Fibroblast of skin of left quadriceps (primary cell): ENCODE measurements at regions not wholly inside any gene's neighbourhood (a gene's known extent, or its start where the extent isn't known, plus 50 kb on each side); places are given as distances from the start of the nearest gene placed in this dataset.
"Not testable (repeated sequence)": the region's sequence is repeated elsewhere in the genome, so short reads cannot be mapped to it uniquely, and the experiment has no call there.

ENCODE experiments used
- DNase-seq, 2 experiments: peaks; one replicate each; pipeline ENCODE4 v3.0.0-alpha.2; 2013; ENCODE audit warnings: low read depth in 2 of 2

GRCh38 chr13:46498650-46499049 lies 54.3 kb upstream of the LRCH1 start:
- DNase-seq: no peak

DNA sequence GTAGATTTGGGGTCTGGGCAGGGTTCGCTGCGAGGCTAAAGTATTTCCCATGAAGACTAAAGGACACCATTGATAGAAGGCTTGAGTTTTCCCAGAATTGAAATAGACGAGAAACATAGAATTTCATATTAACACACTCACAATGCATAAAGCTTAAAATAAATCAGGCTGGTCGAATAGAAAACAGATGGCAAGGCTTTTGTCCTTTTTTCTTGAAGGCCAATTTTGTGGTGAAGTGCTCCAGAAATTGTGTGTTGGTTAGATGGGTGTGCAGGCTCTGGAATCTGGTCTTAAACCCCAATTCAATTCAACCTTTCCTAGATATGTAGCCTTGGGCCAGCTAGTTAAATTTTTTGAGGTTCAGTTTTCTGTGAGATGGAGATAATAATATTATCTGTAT lies 56.9 kb upstream of the LRCH1 start:
- DNase-seq: no peak

DNA sequence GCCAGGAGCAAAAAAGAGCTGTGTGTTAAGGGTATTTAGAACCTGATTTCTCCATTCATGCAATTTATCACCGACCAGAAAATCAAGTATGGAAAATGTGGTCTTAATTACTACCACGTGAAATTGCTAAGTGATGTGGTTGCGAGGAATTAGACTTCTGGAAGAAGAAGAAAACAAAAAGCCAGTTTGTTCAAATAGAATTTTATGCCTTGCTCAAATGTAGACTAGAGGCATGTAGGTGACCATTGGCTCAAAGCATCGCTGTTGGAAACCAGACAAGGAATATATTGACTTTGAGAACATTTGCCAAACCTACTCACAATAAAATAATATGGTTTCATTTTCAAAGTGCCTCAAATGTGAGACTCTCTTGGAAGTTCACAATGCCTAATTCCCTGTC lies 57.3 kb upstream of the LRCH1 start:
- peak; percentile 57 to 58 for DNase-seq

DNA sequence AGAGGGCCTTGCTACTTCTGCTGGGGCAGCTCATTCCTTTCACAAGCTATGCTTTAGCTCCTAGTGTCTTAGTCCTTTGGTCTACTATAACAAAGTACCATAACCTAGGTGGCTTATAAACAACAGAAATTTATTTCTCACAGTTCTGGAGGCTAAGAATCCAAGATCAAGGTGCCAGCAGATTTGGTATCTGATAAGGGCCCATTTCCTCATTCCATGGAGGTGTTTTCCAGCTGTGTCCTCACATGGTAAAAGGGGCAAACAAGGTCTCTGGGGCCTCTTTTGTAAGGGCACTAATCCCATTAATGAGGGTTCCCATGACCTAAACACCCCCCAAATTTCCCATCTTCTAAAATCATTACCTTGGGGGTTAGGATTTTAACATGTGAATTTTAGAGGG lies 57.9 kb upstream of the LRCH1 start:
- DNase-seq: no peak

DNA sequence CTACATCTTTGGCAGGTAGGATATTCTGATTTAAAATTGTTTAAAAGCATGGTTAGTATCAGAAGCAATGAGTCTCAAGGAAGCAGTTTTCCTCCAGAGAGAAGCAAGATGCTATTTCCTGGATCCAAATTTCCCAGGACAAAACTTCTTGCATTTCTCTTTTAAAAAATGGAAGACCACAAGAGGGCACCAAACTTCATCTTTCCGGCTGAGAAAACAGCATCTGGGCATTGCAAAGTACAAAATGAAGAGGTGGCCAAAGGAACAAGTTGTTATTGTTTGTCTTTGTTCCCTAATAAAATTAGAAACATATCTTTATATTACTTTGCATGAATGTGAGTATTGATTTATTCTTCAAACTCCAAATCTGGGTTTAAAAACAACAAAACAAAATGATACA lies 60.0 kb upstream of the LRCH1 start:
- peak in 1 of 2 experiments; percentile 29 for DNase-seq

- no peak for DNase-seq
Observed at GRCh38 chr13:46491641-46492040, 61.3 kb upstream of the LRCH1 start.

GRCh38 chr13:46490713-46491112 lies 62.3 kb upstream of the LRCH1 start:
- not testable (repeated sequence) for DNase-seq

DNA sequence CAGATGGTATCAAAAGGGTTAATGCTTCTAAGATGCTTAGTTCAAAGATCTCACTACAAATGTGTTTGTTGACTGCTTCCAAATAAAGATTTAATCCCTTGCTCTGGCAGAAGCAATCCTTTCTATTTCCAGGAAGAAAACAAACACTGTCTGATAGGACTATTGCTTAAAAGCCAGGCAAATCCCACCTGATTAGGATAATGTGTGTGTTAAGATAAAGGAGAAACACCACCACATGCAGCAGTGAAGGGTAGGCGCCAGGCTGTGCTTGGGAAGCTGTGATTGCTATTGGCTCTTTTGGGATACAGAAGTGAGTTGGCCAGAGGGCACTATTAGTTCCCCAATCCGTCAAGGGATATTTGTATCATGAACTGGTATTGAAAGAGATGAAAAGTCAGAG lies 62.8 kb upstream of the LRCH1 start:
- no peak for DNase-seq

DNA sequence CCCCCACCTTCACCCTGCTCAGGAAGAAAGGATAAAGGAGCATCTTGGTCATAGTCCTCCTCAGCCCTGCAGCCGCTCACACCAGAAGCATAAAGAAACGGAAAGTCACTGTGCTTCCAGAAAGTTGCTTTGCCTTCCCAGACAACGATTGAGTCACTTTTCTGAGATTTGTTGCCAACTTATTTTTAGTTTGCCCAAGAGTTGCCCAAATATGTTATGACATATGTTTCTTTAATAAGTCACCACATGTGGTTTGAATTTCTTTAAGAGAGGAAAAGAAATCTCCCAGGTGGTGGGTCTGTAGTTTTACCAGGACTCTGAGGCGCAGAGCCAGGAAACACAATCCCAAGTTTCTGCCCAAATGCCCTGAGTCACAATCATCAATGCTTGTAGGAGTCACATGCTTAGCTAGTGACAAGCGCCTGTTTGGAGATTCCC lies 63.4 kb upstream of the LRCH1 start:
- DNase-seq: peak; percentile 71 to 75

DNA sequence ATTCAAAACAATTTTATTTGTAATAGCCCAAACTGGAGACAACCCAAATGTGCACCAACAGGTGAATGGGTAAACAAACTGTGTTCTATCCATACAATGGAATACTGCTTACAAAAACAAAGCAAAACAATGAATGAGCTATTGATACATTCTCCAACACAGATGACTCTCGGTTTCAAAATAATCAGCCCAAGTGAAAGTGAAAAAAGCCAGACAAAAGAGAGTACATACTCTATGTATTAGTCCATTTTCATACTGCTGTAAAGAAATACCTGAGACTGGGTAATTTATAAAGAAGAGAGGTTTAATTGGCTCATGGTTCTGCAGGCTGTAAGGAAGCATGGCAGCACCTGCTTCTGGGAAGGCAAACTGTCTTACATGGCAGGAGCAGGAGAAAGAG lies 65.2 kb upstream of the LRCH1 start:
- no peak for DNase-seq

DNA sequence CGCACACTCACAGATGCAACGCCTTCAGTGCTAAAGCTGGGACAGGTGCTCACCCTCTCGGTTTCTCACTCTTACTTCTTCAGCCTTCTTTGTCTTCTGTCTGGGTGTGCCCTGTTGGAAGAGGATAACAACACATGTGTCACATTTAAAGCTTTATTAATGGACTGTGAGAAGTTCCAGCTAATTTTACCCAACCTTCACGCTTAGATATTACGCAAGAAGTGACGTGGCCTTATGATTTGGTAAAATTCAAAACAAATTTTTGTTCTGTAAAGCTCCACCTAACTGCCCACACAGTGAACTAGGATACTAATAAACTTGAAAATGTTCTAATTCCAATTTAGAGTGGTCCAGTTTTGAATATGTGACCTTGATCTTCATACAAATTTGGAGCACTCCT lies 66.7 kb upstream of the LRCH1 start:
- DNase-seq: no peak

DNA sequence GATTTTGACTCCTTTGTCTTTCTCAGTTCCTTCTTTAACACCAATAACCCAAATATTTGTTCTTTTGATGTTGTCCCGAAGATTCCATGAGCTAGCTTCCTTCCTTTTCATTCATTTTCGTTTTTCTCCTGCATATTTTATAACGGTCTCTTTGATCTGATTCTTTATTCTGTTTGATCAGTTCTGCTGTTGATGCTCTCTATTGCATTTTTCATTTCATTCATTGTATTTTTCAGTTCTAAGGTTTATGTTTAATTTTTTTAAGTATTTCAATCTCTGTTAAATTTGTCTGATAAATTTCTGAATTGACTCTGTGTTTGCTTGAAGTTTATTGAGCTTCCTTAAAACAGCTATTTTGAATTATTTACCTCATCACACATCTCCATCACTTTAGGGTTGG lies 68.4 kb upstream of the LRCH1 start:
- DNase-seq: no peak

GRCh38 chr13:46481166-46481565 lies 71.8 kb upstream of the LRCH1 start:
- no peak for DNase-seq

DNA sequence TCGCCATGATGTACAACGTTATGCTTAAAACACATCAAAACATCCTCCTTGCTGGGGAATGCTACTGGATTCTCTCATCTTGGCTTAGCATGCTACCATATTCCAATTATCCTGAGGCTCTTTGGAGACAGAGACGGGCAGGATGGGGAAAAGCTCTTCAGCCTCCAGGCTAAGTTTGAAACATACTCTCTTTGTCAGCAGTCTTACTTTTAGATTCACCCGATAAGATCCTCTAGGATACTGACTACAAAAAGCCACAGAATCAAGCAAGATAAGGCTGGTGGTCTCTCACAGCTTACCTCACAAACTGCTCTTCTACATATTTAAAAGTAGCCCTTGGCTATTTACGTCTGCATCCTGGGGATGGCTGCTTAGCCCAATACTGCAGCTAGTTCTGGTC lies 72.8 kb upstream of the LRCH1 start:
- DNase-seq: no peak

DNA sequence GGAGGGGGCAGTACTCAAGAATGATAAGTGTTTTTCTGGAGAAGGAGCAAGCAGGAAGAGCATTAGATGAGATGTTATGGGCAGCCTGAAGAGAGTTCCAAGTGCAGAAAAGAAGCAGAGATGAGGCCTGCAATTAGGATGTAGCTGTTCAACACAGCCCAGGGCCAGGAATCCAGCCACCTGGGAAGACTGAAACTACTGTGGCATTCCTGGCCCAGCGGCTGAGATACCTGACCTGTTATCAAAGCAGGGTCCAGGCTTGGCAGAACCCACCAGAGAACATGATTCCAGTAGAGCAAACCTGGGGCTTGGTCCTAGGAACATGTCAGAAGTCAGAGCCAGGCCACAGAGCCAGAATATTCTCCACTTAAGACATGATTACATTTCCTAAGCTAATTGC lies 73.3 kb upstream of the LRCH1 start:
- DNase-seq: no peak

- DNase-seq: no peak
Observed at GRCh38 chr13:46479283-46479682, 73.7 kb upstream of the LRCH1 start.

- DNase-seq: no peak
Observed at GRCh38 chr13:46478651-46479050, 74.3 kb upstream of the LRCH1 start.

DNA sequence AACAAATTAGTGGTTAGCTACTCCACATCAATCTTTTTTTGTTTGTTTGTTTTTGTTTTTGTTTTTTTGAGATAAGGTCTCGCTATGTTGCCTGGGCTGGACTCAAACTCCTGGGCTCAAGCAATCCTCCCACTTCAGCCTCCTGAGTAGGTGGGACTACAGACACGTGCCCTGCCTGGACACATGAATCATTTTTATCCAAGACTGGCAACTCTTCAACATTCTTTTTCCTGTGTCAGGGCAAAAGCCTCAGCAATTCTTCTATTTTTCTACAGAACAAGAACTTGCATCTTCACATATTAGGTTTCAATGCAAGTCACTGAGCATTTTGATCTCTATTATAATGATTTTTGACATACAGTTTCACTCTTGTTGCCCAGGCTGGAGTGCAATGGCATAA lies 76.8 kb upstream of the LRCH1 start:
- no peak for DNase-seq

DNA sequence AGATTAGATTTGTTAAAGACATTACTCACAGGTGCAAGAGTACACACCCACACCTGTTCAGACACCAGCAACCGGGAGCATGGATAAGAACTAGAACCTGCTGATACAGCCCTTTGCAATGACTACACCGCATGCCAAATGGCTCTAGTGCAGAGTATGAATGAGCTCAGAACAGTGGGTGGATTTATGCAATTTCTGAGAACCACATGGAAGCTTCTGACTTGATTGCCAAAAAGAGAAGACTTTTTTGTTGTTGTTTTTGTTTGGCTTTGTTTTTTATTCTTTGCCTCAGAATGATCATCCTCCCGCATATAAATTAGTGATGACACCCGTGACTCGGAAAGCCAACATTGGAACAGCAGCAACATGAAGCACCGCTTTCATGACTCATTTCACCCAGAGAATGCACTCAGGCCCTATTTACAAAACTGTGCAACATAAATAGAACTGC lies 77.4 kb upstream of the LRCH1 start:
- DNase-seq: no peak

- no peak for DNase-seq
Observed at GRCh38 chr13:46473806-46474205, 79.2 kb upstream of the LRCH1 start.

DNA sequence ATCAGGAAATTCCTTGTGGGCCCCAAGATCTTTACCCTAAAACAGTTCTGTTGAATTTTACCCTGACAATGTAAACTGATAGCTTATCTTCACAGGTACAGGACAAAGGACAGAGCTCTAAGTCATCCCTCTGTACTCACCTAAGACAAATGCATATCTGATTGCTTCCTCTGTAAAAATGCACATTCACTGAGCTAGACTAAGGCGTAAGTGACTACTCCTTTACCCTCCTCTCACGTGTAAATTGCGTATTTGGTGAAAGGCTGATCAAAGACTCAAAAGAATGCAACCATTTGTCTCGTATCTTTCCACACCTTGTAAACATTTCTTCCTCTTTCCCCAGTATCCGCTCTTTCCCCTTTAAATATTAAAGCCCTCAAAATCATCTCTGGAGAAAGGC lies 80.6 kb upstream of the LRCH1 start:
- DNase-seq: no peak

GRCh38 chr13:46469699-46470098 lies 82.6 kb upstream of the RUBCNL start:
- DNase-seq: not testable (repeated sequence)

DNA sequence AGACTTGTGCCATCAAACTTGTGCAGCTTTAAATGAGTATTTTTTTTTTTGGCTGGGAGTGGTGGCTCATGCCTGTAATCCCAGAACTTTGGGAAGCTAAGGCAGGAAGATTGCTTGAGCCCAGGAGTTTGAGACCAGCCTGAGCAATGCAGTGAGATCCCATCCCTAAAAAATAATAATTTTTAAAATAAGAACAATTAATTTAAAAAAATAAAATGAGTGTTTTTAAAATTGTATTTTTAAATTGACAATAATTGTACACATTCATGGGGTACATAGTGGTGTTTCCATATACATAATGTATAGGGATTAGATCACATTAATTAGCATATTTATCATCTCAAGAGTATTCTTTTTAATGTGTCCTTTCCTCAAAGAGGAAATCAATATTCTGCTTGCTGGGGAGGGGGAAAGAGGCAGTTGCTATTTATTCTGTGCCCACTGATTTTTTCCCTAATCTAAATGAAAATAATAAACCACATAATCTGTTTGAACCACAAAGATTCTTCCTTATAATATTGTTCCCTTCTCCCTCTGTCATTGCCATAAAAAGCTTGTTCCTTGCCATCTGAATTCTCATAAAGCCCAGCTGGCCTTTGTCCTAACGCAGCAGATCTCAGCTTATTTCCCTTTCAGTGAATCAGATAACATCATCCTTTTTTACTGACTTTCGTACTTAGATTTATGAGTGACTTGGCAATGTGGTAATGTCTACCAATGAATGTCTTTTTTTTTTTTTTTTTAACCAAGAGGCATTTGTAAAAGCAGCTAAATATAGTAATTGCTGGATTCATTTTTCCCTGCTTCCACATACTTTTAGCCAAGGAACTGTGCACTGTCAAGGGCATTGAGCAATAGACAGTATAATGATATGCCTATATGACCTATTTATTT lies 81.8 kb upstream of the RUBCNL start:
- DNase-seq: peak; percentile 68 to 73

GRCh38 chr13:46467694-46468093 lies 80.6 kb upstream of the RUBCNL start:
- not testable (repeated sequence) for DNase-seq
